HEK293 (cell line): ENCODE measurements at regions not wholly inside any gene's neighbourhood (a gene's known extent, or its start where the extent isn't known, plus 50 kb on each side); places are given as distances from the start of the nearest gene placed in this dataset.

Source experiments
- PATZ1 ChIP-seq: fragments of 450-650 bp; formaldehyde crosslinking; IDR thresholded peaks from 2 replicates; pipeline ENCODE4 v1.5.1; 2016; ENCODE audit warnings: missing biosample characterization, missing genetic modification characterization
- PRDM1 ChIP-seq: fragments of 450-650 bp; formaldehyde crosslinking; IDR thresholded peaks from 2 replicates; pipeline ENCODE4; 2016; ENCODE audit warnings: missing biosample characterization, missing genetic modification characterization
- YY1 ChIP-seq: fragments of 450-650 bp; formaldehyde crosslinking; IDR thresholded peaks from 2 replicates; pipeline ENCODE4 v1.5.1; 2018; ENCODE audit warnings: missing biosample characterization, missing genetic modification characterization
- ZNF112 ChIP-seq: fragments of 450-650 bp; formaldehyde crosslinking; IDR thresholded peaks from 2 replicates; pipeline ENCODE4 v1.5.0; 2017; ENCODE audit warnings: missing biosample characterization, missing genetic modification characterization
- ZNF133 ChIP-seq: fragments of 450-650 bp; formaldehyde crosslinking; IDR thresholded peaks from 2 replicates; pipeline ENCODE4 v1.5.1; 2016; ENCODE audit warnings: missing biosample characterization, missing genetic modification characterization
- ZNF202 ChIP-seq: fragments of 450-650 bp; formaldehyde crosslinking; IDR thresholded peaks from 2 replicates; pipeline ENCODE4 v1.5.1; 2016; ENCODE audit warnings: missing biosample characterization, missing genetic modification characterization, borderline replicate concordance
- ZNF274 ChIP-seq, 2 experiments: fragments of 200-500 bp in 1 of 2; fragments of 450-650 bp in 1 of 2; sonication (Bioruptor generic) in 1 of 2; formaldehyde crosslinking in 1 of 2; IDR thresholded peaks; 2 replicates each; pipeline versions ENCODE4 v1.5.1 to v1.6.1; 2014 to 2016; ENCODE audit warnings: borderline replicate concordance in 1 of 2, inconsistent platforms in 1 of 2, low read length in 1 of 2, missing biosample characterization in 1 of 2, missing genetic modification characterization in 1 of 2
- ZNF555 ChIP-seq: fragments of 450-650 bp; formaldehyde crosslinking; conservative IDR thresholded peaks from 2 replicates; pipeline ENCODE4 v1.5.1; 2017; ENCODE audit warnings: missing biosample characterization, mild to moderate bottlenecking, missing genetic modification characterization, inconsistent platforms
- ZNF558 ChIP-seq: fragments of 450-650 bp; formaldehyde crosslinking; IDR thresholded peaks from 2 replicates; pipeline ENCODE4 v1.5.1; 2016; ENCODE audit warnings: missing biosample characterization, missing genetic modification characterization
- ZNF585B ChIP-seq: fragments of 450-650 bp; formaldehyde crosslinking; IDR thresholded peaks from 2 replicates; pipeline ENCODE4 v1.5.1; 2016; ENCODE audit warnings: missing biosample characterization, missing genetic modification characterization
- ZNF830 ChIP-seq: fragments of 450-650 bp; IDR thresholded peaks from 2 replicates; pipeline ENCODE4 v1.5.0; 2018; ENCODE audit warnings: missing biosample characterization, missing genetic modification characterization, low read depth, mild to moderate bottlenecking, moderate library complexity
- TF ChIP-seq, protein P1 (sequence below): fragments of 450-650 bp; formaldehyde crosslinking; IDR thresholded peaks from 2 replicates; pipeline ENCODE4 v1.5.1; 2016; ENCODE audit warnings: missing biosample characterization, missing genetic modification characterization
- TF ChIP-seq, protein P2 (sequence below): fragments of 450-650 bp; formaldehyde crosslinking; IDR thresholded peaks from 2 replicates; pipeline ENCODE4 v1.5.1; 2016; ENCODE audit warnings: missing biosample characterization, missing genetic modification characterization
- TF ChIP-seq, protein P3 (sequence below): fragments of 450-650 bp; formaldehyde crosslinking; IDR thresholded peaks from 2 replicates; pipeline ENCODE4 v1.5.1; 2016; ENCODE audit warnings: missing biosample characterization, missing genetic modification characterization

DNA sequence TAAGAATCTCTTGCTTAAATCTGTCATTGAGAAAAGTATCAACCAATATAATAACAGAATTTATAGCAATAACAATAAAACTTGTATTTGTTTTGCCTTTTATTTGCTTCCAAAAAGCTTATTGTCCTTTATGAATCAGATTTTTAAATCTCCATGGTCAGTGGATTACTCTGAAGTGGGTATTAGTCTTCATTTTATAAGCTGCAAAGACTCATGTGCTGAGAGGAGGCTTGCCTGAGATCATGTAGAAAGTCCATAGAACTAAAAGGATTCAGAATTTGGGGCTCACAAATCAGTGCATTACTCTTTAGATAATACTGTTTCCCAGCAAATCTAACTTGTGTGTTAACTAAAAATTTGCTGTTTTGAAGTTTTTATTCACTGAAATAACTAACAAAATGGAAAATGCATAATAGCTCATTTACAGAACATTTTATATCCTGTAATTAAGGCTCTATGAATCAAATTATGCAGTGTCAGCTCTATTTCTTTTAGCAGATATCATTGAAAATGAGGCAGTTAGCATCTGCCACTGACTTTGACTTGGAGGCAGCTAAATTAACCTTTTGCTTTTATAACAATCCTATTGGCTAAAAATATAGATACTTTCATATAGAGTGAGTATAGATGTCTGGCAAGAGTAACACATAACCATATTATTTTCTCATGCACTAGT, 781.1 kb upstream of the CITED2 start:
- TF ChIP-seq, protein P1, sequence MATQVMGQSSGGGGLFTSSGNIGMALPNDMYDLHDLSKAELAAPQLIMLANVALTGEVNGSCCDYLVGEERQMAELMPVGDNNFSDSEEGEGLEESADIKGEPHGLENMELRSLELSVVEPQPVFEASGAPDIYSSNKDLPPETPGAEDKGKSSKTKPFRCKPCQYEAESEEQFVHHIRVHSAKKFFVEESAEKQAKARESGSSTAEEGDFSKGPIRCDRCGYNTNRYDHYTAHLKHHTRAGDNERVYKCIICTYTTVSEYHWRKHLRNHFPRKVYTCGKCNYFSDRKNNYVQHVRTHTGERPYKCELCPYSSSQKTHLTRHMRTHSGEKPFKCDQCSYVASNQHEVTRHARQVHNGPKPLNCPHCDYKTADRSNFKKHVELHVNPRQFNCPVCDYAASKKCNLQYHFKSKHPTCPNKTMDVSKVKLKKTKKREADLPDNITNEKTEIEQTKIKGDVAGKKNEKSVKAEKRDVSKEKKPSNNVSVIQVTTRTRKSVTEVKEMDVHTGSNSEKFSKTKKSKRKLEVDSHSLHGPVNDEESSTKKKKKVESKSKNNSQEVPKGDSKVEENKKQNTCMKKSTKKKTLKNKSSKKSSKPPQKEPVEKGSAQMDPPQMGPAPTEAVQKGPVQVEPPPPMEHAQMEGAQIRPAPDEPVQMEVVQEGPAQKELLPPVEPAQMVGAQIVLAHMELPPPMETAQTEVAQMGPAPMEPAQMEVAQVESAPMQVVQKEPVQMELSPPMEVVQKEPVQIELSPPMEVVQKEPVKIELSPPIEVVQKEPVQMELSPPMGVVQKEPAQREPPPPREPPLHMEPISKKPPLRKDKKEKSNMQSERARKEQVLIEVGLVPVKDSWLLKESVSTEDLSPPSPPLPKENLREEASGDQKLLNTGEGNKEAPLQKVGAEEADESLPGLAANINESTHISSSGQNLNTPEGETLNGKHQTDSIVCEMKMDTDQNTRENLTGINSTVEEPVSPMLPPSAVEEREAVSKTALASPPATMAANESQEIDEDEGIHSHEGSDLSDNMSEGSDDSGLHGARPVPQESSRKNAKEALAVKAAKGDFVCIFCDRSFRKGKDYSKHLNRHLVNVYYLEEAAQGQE (tag by site-specific recombination), result no peak
- TF ChIP-seq ZNF558 (tag by site-specific recombination), result no peak
- TF ChIP-seq ZNF555 (tag by site-specific recombination), result no peak
- TF ChIP-seq, protein P2, sequence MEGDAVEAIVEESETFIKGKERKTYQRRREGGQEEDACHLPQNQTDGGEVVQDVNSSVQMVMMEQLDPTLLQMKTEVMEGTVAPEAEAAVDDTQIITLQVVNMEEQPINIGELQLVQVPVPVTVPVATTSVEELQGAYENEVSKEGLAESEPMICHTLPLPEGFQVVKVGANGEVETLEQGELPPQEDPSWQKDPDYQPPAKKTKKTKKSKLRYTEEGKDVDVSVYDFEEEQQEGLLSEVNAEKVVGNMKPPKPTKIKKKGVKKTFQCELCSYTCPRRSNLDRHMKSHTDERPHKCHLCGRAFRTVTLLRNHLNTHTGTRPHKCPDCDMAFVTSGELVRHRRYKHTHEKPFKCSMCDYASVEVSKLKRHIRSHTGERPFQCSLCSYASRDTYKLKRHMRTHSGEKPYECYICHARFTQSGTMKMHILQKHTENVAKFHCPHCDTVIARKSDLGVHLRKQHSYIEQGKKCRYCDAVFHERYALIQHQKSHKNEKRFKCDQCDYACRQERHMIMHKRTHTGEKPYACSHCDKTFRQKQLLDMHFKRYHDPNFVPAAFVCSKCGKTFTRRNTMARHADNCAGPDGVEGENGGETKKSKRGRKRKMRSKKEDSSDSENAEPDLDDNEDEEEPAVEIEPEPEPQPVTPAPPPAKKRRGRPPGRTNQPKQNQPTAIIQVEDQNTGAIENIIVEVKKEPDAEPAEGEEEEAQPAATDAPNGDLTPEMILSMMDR (tag by site-specific recombination), result no peak
- TF ChIP-seq YY1 (tag by site-specific recombination), result no peak
- TF ChIP-seq ZNF274 (IDR thresholded peaks at IDR 0.05; ENCODE audit: low read length), result no peak
- TF ChIP-seq ZNF274 (tag by site-specific recombination; IDR thresholded peaks at IDR 0.05; ENCODE audit: borderline replicate concordance), result no peak
- no peak for TF ChIP-seq ZNF830 (tag by site-specific recombination)
- TF ChIP-seq ZNF585B (tag by site-specific recombination), result no peak
- TF ChIP-seq ZNF133 (tag by site-specific recombination), result no peak
- TF ChIP-seq ZNF112 (tag by site-specific recombination), result no peak
- no peak for TF ChIP-seq PATZ1 (tag by site-specific recombination)
- no peak for TF ChIP-seq PRDM1 (tag by site-specific recombination)
- TF ChIP-seq, protein P3, sequence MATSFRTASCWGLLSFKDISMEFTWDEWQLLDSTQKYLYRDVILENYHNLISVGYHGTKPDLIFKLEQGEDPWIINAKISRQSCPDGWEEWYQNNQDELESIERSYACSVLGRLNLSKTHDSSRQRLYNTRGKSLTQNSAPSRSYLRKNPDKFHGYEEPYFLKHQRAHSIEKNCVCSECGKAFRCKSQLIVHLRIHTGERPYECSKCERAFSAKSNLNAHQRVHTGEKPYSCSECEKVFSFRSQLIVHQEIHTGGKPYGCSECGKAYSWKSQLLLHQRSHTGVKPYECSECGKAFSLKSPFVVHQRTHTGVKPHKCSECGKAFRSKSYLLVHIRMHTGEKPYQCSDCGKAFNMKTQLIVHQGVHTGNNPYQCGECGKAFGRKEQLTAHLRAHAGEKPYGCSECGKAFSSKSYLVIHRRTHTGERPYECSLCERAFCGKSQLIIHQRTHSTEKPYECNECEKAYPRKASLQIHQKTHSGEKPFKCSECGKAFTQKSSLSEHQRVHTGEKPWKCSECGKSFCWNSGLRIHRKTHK (tag by site-specific recombination), result no peak
- TF ChIP-seq ZNF202 (tag by site-specific recombination), result no peak
